Suppressor macrophage treated with lipopolysaccharide for 4 hours (primary cell): ENCODE measurements at regions not wholly inside any gene's neighbourhood (a gene's known extent, or its start where the extent isn't known, plus 50 kb on each side); places are given as distances from the start of the nearest gene placed in this dataset.
"Not testable (repeated sequence)": the region's sequence is repeated elsewhere in the genome, so short reads cannot be mapped to it uniquely, and the experiment has no call there.

Experiments used
- DNase-seq: peaks from one replicate; pipeline ENCODE4 v3.0.0-alpha.2; 2020

DNA sequence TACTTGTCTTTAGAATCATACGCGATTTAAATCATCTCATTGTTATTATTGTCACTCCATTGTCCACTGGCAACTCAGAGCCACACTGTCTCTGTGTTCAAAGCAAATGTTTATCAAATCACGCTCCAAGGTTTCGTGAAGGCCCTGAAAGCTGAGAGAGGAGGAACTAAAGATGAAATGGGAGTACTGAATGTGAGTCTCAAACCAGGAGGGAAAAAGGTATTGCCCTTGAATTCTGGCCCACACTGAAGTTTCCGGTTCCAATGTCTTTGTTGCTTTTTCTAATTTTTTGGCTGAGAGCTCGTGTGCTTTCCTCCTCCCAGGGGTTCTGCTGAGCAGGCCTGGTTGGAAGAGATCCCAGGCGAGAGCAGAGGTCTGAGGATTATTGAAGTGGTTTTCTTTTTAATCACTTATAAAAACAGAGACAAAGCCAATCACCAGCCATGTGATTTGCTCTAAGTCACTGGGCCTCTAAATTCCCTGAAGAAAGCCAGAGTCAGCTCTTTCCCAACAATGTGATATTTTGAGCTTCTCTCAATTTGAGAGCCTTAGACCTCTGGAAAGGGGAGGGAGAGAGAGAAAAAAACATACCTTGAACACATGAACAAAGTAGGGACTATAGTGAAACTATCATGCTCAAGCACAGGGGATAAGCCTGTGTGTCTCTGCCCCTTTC is 420.8 kb upstream of the GRAMD2B start:
- DNase-seq, result no peak

DNA sequence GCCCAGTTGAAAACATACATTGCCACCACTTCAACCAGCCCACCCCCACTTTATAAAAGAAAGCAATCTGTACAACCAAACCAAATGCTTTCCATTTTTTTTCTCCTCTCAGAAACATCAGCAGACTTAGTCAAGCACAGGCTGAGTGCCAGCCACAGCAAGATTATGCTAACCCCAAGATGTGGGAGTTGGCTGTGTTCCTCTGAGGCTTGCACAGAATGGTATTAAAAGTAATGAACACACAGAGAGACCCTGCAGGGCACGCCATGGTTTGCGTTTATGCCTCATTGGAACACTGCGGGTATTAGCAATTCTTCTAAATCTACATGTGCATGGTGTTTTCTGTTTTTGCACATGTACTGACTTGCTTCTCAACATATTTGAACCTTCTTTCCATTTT is 419.9 kb upstream of the GRAMD2B start:
- DNase-seq, result no peak

DNA sequence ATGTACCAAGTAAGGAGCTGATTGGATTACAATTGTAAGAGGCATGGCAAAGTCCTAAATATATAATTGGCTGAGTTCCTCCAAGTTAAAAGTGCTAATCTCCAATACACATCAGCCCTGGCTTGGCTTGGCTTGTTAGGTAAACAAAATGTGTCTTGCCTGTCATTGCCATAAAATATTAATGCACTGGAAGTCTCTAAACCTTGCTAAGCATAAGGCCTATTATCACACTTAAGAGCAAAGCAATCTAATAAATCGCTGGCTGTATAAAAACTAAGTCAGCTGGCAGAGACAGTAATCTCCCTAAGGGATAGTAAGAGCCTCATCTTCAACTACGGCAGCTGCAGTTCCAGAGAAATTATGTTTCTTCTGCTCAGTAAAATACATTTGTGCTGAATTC is 418.6 kb upstream of the GRAMD2B start:
- no peak for DNase-seq

DNA sequence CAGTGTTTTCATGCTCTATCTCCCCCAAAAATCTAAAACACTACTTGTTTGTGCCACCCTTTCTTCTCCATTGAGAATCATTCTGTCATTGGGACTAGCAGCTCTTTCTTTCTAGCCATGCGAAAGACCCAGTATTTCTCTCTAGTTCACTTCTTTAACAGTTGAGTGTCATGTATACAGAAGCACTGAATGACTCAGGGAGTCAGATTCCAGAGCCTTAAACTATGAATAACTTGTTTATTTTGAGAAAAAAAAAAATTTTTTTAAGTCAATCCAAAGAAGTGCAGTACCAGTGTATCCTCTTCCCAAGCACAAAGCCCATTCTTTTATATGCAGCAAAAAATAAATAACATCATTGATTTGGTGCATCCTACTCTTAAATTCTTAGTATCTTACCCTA is 415.4 kb upstream of the GRAMD2B start:
- no peak for DNase-seq

DNA sequence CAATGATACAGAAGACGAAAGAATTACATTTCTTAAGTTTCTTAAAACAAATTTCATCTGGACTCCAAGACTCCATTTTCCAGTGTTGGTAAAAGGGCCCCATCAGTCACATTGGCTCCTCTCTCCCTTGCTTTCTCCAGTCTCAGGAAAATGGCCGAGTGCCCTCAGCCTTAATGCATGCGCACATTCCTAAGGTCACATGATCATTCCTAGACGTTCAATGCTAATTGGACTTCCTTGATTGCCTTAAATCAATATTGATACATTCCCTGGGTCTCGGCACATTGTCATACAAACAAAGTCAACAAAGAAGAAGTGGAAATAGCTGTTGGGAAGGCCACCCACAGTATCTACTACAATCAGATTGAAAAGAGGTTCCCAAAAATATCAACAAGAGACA is 413.6 kb upstream of the GRAMD2B start:
- no peak for DNase-seq

DNA sequence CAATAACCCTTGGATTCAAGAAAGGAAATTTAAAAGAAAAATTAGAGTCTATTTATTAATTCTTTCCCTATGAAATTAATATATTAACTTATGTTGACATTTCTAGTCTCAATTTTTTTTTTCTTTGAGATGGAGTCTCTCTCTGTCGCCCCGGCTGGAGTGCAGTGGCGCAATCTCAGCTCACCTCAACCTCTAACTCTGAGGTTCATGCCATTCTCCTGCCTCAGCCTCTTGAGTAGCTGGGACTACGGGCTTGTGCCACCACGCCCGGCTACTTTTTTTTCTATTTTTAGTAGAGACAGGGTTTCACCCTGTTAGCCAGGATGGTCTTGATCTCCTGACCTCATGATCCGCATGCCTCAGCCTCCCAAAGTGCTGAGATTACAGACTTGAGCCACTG is 411.7 kb upstream of the GRAMD2B start:
- DNase-seq, result not testable (repeated sequence)

DNA sequence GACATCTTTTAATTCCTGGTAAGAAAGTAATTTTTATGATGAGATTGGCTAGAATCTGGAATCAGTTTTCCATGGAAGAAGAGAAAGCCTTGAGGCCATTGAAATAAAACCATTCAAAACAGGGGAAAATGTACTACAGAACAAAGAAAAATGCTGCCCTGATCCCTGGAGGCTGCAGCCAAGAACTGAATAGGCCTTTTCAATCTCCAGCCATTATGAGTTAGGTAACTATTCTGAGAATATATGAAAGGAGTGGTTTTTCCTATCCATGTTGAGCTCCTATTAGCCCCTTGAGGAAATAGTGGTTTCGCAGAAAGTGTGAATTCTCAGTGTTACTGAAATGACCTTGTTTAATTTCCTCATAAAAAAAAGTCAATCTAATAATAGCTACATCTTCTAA is 408.5 kb upstream of the GRAMD2B start:
- DNase-seq, result no peak

DNA sequence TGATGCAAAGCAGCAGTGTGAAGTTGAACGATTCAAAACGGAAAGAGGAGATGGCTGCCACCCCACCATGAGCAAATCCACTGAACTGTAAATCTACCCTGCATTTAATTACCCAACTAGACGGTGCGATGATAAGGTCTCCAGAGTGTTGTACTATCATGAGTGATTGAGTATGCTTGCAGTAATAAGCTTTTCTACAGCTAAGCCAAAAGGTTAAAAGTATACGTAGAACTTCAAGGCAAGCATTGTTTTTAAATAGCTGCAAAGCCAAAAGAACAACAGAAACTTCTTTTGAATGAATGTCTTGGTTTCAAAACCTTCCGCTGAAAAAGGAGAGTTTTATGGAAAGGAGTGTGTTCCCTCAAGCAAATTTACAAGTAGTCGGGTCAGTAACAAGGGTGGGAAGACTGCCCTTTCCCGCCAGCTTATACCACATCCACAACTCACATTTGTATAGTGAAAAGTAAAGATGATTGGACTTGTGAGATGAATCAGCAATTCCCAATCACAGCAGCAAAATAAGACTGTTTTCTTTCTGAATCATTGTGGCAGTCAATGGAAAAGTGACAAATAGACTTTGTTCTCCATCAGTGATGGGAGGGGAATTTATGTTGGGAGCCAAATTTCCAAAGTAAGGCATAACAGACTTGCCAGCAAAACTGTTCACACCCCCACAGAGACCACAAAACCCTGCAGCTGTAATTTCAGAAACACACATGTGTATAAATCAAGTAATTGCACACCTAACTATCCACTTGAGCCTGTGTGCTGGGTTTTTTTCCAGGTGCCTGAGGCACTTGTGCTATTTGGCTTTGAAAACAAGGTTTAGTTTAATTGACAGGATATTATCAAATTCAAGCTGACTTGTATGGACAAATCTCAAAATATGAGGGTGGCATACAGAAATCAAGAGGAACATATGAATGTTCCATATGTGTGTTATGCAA is 407.7 kb upstream of the GRAMD2B start:
- no peak for DNase-seq

DNA sequence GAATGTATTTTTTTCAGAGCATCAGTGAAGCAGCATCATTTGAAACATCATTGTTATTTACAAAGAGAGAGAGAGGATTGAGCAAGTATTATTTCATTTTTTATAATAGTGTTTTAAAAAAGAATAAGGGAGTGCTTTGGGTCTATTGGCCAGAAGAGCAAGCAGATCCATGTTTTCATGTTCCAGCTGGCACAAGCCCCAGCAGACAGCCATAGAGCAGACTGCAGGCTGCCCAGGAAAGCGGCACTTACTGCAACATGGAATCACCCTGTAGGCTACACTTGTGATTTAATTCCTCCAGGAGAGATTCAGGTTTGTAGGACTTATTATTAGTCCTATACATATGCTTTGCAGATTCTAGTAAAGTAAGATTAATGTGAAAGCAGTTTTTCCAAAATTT is 407.0 kb upstream of the GRAMD2B start:
- no peak for DNase-seq

DNA sequence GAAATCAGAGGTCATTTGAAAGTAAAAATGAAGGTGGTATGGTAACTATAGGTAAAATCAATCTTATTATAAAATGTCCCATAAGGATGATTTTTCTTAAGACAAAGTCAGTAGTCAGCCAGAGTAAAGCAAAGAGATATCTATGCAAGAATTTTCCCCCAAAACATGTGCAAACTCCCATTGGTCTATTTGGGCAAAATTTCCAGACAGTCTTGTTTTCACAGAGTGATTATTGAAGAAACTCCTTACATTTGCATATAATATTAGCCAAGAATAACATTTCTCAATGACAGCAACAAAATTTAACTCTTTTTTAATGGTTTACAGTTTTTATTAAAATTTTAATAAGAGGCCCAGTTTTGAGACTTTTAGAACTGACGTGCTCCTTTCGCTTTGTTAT is 406.1 kb upstream of the GRAMD2B start:
- no peak for DNase-seq

DNA sequence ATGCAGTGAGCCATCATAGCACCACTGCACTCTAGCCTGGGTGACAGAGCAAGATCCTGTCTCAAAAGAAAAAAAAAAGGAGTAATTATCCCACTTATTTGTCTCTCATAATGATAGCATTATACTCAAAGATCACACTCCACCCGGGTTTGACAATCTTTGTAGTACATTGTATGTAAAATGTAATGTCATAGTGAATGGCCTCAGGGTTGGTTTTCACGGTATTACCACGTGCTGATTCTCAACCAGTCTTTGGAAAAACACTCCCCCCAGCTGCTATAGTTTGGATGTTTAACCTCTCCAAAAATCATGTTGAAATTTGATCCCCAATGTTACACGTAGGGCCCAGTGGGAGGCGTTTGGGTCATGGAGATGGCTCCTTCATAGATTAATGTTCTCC is 402.4 kb upstream of the GRAMD2B start:
- no peak for DNase-seq

DNA sequence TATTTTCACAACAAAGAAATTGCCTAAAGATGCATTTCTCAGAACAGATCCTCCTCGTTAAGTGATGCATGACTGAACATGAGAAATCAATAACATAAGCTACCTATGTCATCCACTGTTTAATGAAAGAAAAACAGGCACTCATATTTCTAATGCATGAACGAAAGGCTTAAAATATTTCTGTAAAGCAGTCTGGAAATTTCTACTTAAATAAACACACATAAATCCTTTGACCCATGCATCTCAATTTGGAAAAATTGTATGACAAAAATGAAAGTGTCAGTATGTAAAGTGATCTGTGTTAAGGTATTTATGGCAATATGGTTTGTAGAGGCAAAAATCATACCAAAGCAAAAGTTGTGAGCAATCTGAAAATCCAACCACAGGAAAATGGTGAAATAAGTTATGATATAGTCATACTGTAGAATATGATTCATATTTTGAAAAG is 399.2 kb upstream of the GRAMD2B start:
- DNase-seq, result no peak

DNA sequence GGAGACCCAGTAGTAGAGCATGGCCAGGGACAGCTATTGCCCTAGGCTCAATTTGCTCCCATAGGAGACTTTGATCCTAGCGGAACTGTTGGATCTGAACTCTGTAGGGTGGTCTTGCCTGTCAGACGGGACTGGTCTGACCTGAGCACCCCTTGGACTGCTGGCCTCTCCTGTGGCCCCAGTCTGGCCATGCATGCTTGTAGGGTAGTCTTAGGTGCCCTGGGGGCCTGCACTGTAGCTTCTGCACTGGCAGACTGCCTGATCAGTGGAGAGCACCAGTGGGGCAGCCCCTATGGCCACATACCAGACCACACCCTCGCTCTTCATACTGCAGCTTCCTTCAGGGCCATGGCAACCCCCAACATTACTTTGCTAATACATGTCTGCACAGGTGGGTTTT is 396.1 kb upstream of the GRAMD2B start:
- no peak for DNase-seq

DNA sequence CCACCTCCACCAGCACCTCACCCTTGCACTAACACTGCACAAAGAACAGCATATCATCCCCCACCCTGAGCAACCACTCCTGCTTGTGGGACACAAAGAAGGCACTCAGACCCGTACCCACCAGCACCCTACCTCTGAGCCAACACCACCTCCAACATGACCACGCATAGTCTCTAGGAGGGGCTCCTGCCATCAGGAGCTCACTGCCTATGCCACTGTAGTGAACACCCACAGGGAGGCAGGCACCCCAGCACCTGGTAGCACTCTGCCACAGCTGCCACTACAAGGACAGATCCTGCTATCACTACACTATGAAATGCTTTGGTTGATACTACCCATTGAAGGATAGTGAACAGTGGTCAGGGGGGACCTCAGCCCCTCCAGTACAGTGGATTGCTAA is 395.6 kb upstream of the GRAMD2B start:
- DNase-seq, result no peak

DNA sequence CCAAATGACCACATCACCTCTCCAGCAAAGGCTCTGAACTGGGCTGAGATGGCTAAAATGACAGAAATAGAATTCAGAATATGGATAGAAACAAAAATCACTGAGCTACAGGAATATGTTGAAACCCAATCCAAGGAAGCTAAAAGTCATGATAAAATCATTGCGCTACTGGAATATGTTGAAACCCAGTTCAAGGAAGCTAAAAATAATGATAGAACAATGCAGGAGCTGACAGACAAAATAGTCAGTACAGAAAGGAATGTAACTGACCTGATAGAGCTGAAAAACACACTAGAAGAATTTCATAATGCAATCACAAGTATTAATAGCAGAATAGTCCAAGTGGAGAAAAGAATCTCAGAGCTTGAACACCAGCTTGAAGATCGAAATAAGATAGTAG is 394.9 kb upstream of the GRAMD2B start:
- DNase-seq, result no peak

DNA sequence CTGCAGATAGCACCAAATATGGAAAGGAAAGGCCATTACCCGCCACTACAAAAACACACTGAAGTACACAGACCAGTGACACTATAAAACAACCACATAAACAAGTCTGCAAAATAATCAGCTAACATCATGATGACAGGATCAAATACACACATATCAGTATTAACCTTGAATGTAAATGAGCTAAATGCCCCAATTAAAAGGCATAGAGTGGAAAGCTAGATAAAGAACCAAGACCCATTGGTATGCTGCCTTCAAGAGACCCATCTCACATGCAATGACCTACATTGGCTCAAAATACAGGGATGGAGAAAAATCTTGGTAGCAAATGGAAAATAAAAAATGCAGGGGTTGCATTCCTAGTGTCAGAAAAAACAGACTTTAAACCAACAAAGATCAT is 393.9 kb upstream of the GRAMD2B start:
- DNase-seq, result not testable (repeated sequence)

DNA sequence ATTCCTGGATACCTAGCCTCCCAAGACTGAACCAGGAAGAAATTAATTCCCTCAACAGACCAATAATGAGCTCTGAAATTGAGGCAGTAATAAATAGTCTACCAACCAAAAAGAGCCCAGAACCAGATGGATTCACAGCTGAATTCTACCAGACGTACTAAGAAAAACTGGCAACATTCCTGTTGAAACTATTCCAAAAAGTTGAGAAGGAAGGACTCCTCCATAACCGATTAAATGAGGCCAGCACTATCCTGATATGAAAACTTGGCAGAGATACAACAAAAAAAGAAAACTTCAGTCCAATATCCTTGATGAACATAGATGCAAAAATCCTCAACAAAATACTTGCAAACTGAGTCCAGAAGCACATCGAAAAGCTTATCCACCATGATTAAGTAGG is 392.5 kb upstream of the GRAMD2B start:
- DNase-seq, result no peak

DNA sequence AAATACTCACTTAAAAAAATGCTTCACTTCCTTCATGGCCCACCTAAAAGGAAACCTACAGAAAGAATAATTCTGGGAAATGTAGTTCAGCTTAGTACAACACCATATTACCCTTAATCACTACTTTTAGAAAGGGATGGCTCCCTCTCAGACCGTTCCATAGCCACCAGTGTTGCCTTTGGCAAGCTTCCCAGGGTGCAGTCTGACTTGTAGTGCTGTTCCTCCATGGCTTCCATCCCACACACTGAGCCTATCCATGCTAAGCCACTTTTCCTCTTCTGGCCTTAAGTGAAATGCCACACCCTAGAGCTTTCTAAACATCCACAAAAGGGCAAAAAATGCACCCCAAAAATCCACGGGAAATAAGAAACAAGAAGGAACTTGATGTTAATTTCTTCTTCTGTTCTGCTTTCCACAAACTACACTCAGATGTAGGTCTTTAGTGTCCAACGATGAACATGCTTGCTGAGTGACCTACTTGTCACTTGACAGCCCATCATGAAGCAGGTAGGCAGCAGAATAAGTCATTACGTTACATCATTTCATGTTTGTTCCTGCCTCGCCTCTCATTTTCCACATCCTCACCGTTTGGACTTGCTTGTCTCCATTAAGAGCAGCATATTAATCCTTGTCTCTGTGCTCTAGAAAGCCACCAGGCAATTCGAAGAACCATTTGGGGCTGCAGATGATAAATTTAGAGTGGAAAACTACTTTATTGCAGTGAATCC is 391.1 kb upstream of the GRAMD2B start:
- DNase-seq, result no peak

DNA sequence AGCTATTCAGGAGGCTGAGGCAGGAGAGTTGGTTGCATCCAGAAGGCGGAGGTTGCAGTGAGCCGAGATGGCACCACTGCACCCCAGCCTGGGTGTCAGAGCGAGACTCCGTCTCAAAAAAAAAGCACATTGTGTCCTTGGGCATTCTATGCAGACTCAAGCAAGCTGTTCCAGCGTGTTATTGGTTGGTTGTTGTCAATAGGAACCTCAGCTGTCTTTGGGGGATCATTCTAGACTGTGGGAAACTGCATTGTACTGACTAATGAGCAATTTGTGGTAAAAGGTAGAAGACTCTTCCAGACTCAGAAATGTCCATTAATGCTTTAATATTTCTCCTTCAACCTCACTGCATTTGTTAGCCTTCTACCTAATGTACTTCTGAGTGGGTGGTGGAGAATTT is 379.5 kb upstream of the GRAMD2B start:
- DNase-seq, result no peak

DNA sequence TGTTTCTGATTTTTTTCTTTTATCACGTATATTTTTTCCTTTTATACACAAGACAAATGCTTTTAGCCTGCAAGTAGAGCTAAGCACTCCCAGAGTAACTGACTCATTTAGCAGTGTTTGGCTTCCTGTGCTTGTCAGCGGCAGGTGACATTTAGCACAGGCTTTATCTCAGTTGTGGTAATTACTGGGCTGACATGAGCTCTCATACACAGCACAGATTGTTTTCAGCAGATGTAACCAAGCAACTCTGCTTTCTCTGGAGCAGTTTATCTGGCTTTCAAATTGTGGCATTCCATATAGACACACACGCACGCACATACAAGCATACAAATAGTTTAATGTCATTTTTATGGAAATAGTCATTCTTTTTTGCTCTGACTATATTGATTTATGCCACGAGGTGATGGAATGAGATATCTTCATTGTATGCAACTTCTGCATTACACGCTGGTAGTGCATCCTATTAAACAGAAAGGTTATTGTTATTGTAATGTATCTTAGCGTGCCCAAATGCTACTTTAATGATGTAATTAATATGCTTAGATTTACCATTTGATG is 379.0 kb upstream of the GRAMD2B start:
- DNase-seq, result no peak

DNA sequence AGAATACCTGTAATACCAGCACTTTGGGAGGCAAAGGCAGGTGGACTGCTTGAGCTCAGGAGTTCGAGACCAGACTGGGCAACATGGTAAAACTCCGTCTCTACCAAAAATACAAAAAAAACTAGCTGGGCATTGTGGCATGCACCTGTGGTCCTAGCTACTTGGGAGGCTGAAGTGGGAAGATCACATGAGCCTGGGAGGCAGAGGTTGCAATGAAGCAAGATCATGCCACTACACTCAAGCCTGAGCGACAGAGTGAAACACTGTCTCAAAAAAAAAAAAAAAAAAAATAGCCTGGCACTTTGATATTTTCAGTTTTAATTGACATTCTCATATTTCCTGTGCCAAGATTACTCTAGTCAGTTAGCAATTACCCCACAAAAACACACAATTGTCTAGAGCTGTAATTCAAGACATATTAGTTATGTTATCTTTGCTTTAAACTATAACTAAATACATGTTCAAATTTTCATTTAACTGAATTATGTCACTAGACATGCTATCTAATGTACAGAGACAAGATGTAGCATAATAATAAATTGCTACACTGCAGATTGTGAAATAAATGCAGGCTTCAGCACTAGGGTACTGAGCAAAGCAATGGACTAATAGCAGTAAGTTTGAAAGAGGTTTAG is 378.2 kb upstream of the GRAMD2B start:
- no peak for DNase-seq

DNA sequence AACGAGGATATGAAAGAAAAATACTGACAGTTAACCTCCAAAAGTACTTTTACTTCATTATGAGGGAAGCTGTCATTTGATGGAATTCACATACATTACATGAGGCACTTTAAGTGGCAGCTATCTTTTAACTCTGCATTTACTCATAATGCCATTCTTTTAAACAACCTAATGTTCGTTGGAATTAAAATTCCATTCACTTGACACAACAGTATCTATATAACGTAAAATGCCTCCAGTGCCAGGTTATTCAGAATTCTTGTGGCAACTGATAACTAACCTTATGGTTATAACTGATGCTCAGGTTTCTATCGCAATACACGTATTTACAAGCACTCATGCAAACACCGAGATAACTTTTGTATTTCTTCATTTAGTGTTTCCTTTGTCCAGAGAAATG is 376.9 kb upstream of the GRAMD2B start:
- no peak for DNase-seq
